Endothelial cell of umbilical vein (primary cell): ENCODE measurements at regions not wholly inside any gene's neighbourhood (a gene's known extent, or its start where the extent isn't known, plus 50 kb on each side); places are given as distances from the start of the nearest gene placed in this dataset.

Experiments
- BruUV-seq: library from RNA; stranded (reverse); fragments of 400-500 nt; replicated peaks from 2 replicates; lab custom pipeline; 2021; lab: Mats Ljungman, UMichigan
- CTCF ChIA-PET: fragments of 300-600, 350-600 bp; sonication (Branson Sonifier 250); formaldehyde crosslinking; loops from one replicate; lab custom pipeline; 2021; ENCODE audit warnings: antibody characterized with exemption, inconsistent platforms; lab: Charles Lee
- POLR2A ChIA-PET: fragments of 300-600, 350-600 bp; sonication (Branson Sonifier 250); formaldehyde crosslinking; loops from one replicate; lab custom pipeline; 2021; ENCODE audit warnings: antibody characterized with exemption, inconsistent platforms; lab: Charles Lee
- DNase-seq: peaks from one replicate; pipeline ENCODE4 v3.0.0-alpha.2; 2011; ENCODE audit warnings: low read depth, low spot score
- FAIRE-seq: peaks from 2 replicates; lab custom pipeline; 2011; peaks lifted over from hg19 to GRCh38; lab: Jason Lieb, UNC
- H2AFZ ChIP-seq: 2 replicates; pipeline ENCODE4 v1.6.0; 2012; ENCODE audit warnings: low read depth, low read length, control low read depth, inconsistent platforms
- H3K27ac ChIP-seq: 2 replicates; pipeline ENCODE4 v1.5.1; 2011; ENCODE audit warnings: low read depth, mild to moderate bottlenecking, control low read depth, low read length, moderate library complexity; ENCODE audit not compliant: insufficient read depth
- H3K27me3 ChIP-seq, 2 experiments: 2 replicates each; pipeline versions ENCODE4 v1.6.0 to v1.6.1; 2011; ENCODE audit warnings: low read length in 2 of 2, mixed read lengths in 1 of 2; ENCODE audit not compliant: control insufficient read depth in 2 of 2, insufficient read depth in 2 of 2
- H3K36me3 ChIP-seq, 2 experiments: 2 replicates in 1 of 2; 3 replicates in 1 of 2; pipeline ENCODE4 v1.5.1; 2011; ENCODE audit warnings: low read length in 2 of 2, mild to moderate bottlenecking in 1 of 2, moderate library complexity in 1 of 2; ENCODE audit not compliant: control insufficient read depth in 2 of 2, insufficient read depth in 2 of 2; ENCODE audit errors: extremely low read depth in 1 of 2
- H3K4me1 ChIP-seq: 3 replicates; pipeline ENCODE4 v1.5.1; 2011; ENCODE audit warnings: mild to moderate bottlenecking, low read length; ENCODE audit not compliant: control insufficient read depth, insufficient read depth; ENCODE audit errors: extremely low read depth
- H3K4me2 ChIP-seq: 2 replicates; pipeline ENCODE4 v1.6.1; 2011; ENCODE audit warnings: low read length, control low read depth, mixed read lengths; ENCODE audit not compliant: insufficient read depth
- H3K4me3 ChIP-seq, 3 experiments: fragments of 200-600 bp in 1 of 3; sonication (generic), shearing (Covaris generic) in 1 of 3; replicated peaks in 1 of 3; 2 replicates each; pipeline ENCODE4 v1.5.1; 2011 to 2016; ENCODE audit warnings: control low read depth in 3 of 3, low read length in 3 of 3, mild to moderate bottlenecking in 2 of 3, inconsistent platforms in 1 of 3, low read depth in 1 of 3, moderate library complexity in 1 of 3; ENCODE audit not compliant: insufficient read depth in 1 of 3
- H3K79me2 ChIP-seq: 2 replicates; pipeline ENCODE4 v1.6.0; 2012; ENCODE audit warnings: low read length, inconsistent platforms; ENCODE audit not compliant: control insufficient read depth, insufficient read depth
- H3K9ac ChIP-seq: replicated peaks from 2 replicates; pipeline ENCODE3; 2011; ENCODE audit warnings: low read length, control low read depth; ENCODE audit not compliant: insufficient read depth; ENCODE audit errors: extremely low read depth
- H3K9me1 ChIP-seq: replicated peaks from 3 replicates; pipeline ENCODE4 v1.6.0; 2011; ENCODE audit warnings: mild to moderate bottlenecking, low read length; ENCODE audit not compliant: control insufficient read depth, insufficient read depth; ENCODE audit errors: extremely low read depth
- H3K9me3 ChIP-seq: replicated peaks from 2 replicates; pipeline ENCODE4 v1.5.1; 2012; ENCODE audit warnings: low read length, inconsistent platforms; ENCODE audit not compliant: control insufficient read depth, insufficient read depth
- H4K20me1 ChIP-seq: replicated peaks from 2 replicates; pipeline ENCODE3; 2011; ENCODE audit warnings: mild to moderate bottlenecking, low read length; ENCODE audit not compliant: control insufficient read depth, insufficient read depth; ENCODE audit errors: extremely low read depth
- EZH2 ChIP-seq: IDR thresholded peaks from 2 replicates; pipeline ENCODE4 v1.6.1; 2012; ENCODE audit warnings: borderline replicate concordance, low read depth, mild to moderate bottlenecking, moderate library complexity, low read length, inconsistent platforms; ENCODE audit not compliant: severe bottlenecking
- FOS ChIP-seq: IDR thresholded peaks from 2 replicates; pipeline ENCODE4 v1.6.1; 2011; ENCODE audit warnings: mild to moderate bottlenecking, low read length, moderate library complexity, borderline replicate concordance; ENCODE audit not compliant: insufficient read depth
- GATA2 ChIP-seq: IDR thresholded peaks from 2 replicates; pipeline ENCODE4 v1.7.0; 2011; ENCODE audit warnings: low read depth, mild to moderate bottlenecking, moderate library complexity, mixed read lengths, low read length; ENCODE audit not compliant: insufficient read length, insufficient read depth
- JUN ChIP-seq: IDR thresholded peaks from 2 replicates; pipeline ENCODE4 v1.6.1; 2011; ENCODE audit warnings: borderline replicate concordance, low read depth; ENCODE audit not compliant: insufficient read length, insufficient read depth
- MYC ChIP-seq: IDR thresholded peaks from one replicate; pipeline ENCODE4 v1.6.1; 2011; ENCODE audit warnings: mild to moderate bottlenecking, low read depth, low read length
- POLR2A ChIP-seq: IDR thresholded peaks from 2 replicates; pipeline ENCODE4 v1.6.1; 2012; ENCODE audit warnings: low read depth, mild to moderate bottlenecking, control low read depth, low read length
- POLR2AphosphoS5 ChIP-seq: IDR thresholded peaks from 2 replicates; pipeline ENCODE4 v1.6.1; 2012; ENCODE audit warnings: low read depth, mild to moderate bottlenecking, control low read depth, low read length, moderate library complexity; ENCODE audit not compliant: insufficient read depth
- dilution Hi-C: fragments of 300-500 bp; cut with MboI; formaldehyde crosslinking; loops from one replicate; pipeline ENCODE4 v1.15.0; 2019; ENCODE audit warnings: low sequenced_read_pairs; ENCODE audit not compliant: extremely low pct_ligation_motif_present
- intact Hi-C: fragments of 100-400 bp; cut with micrococcal nuclease; formaldehyde crosslinking; loops from one replicate; pipeline ENCODE4 v1.10.0; 2022
- TF ChIP-seq, protein P1 (sequence below), 2 donors: IDR thresholded peaks; 1 replicate in 1 of 2; 2 replicates in 1 of 2; pipeline ENCODE4 v1.5.1; 2011; ENCODE audit warnings: low read length in 2 of 2, mild to moderate bottlenecking in 2 of 2, moderate library complexity in 2 of 2, control low read depth in 1 of 2, inconsistent platforms in 1 of 2, low read depth in 1 of 2; ENCODE audit not compliant: insufficient read depth in 1 of 2; ENCODE audit errors: extremely low read depth in 1 of 2
- TF ChIP-seq, protein P2 (sequence below): IDR thresholded peaks from 2 replicates; pipeline ENCODE4 v1.6.1; 2011; ENCODE audit not compliant: insufficient read depth, insufficient read length

DNA sequence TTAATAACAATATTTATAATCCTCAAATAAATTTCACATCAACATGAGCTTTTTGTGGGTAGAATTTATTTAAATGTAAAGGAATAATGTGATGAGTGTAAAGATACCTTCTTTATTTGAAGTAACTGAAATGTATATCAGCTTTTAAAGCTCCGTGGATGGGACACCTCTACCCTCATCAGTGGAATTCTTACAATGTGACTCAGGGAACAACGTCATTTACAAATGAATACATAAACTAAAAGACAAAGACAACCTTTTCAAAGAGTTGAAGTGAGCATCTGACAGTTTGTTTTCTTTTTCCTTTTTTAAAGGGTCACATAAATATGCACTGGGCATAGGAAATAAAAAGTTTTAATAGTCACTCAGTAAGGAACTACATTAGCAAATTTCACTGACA is 1127.0 kb upstream of the CRIM1 start:
- H3K4me2 ChIP-seq: no peak overlapping the region
- BruUV-seq: no TSS peak
- ChIA-PET POLR2A (no interaction called here), CTCF (no interaction called here)
- no peak overlapping the region for H2AFZ ChIP-seq
- intact Hi-C loops (no loop called here), dilution Hi-C loops (no loop called here)
- no peaks in the 10 kb centered on the region for H3K9me3 ChIP-seq
- no peak overlapping the region for H3K9ac ChIP-seq
- DNase-seq (no peak), FAIRE-seq (no peak)
- no peaks in the 10 kb centered on the region for H4K20me1 ChIP-seq
- no peaks in the 10 kb centered on the region for H3K79me2 ChIP-seq
- no peaks in the 10 kb centered on the region for H3K4me1 ChIP-seq
- no peak overlapping the region for H3K27ac ChIP-seq
- no peaks in the 10 kb centered on the region for H3K36me3 ChIP-seq
- H3K27me3 ChIP-seq: no peaks in the 10 kb centered on the region
- no peaks in the 10 kb centered on the region for H3K9me1 ChIP-seq
- no peak for TF ChIP-seq EZH2
- no peak for TF ChIP-seq FOS
- no peak for TF ChIP-seq JUN
- TF ChIP-seq MYC: no peak
- no peak overlapping the region for H3K4me3 ChIP-seq

DNA sequence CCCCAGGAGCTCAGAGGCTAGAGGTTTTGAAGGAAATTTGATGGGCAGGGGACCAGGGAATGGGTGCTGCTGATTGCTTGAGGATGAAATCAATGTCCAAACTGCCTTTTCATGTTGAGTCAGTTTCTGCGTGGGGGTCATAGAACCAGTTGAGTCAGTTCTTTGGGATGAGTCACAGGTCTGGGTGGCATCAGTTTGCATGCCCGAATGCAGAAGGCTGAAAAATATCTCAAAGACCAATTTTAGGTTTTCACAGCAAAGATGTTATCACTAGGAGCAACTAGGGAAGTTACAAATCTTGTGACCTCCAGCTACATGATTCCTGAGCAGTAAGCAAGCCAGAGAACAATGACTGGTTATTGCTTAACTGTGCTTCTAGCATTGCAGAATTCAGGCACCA is 1135.1 kb upstream of the CRIM1 start:
- H3K27ac ChIP-seq: no peak overlapping the region
- FAIRE-seq (no peak), DNase-seq (no peak)
- H3K36me3 ChIP-seq: no peaks in the 10 kb centered on the region
- ChIA-PET CTCF (no interaction called here), POLR2A (no interaction called here)
- dilution Hi-C loops: no loop called here
- H3K9me1 ChIP-seq: no peaks in the 10 kb centered on the region
- H2AFZ ChIP-seq: no peak overlapping the region
- no peaks in the 10 kb centered on the region for H3K27me3 ChIP-seq
- H3K9me3 ChIP-seq: peaks cover 5% of the 10 kb centered on the region
- no peaks in the 10 kb centered on the region for H3K79me2 ChIP-seq
- no peaks in the 10 kb centered on the region for H4K20me1 ChIP-seq
- BruUV-seq: no TSS peak
- intact Hi-C loops: no loop called here
- H3K4me3 ChIP-seq: no peak overlapping the region
- no peaks in the 10 kb centered on the region for H3K4me1 ChIP-seq
- H3K4me2 ChIP-seq: no peak overlapping the region
- no peak overlapping the region for H3K9ac ChIP-seq
- TF ChIP-seq EZH2 (no peak), POLR2AphosphoS5 (no peak), FOS (no peak), GATA2 (no peak), MYC (no peak), POLR2A (no peak), JUN (no peak)
- TF ChIP-seq, protein P1, sequence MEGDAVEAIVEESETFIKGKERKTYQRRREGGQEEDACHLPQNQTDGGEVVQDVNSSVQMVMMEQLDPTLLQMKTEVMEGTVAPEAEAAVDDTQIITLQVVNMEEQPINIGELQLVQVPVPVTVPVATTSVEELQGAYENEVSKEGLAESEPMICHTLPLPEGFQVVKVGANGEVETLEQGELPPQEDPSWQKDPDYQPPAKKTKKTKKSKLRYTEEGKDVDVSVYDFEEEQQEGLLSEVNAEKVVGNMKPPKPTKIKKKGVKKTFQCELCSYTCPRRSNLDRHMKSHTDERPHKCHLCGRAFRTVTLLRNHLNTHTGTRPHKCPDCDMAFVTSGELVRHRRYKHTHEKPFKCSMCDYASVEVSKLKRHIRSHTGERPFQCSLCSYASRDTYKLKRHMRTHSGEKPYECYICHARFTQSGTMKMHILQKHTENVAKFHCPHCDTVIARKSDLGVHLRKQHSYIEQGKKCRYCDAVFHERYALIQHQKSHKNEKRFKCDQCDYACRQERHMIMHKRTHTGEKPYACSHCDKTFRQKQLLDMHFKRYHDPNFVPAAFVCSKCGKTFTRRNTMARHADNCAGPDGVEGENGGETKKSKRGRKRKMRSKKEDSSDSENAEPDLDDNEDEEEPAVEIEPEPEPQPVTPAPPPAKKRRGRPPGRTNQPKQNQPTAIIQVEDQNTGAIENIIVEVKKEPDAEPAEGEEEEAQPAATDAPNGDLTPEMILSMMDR (IDR thresholded peaks at IDR 0.05; ENCODE audit: extremely low read depth in 1 of 2, insufficient read depth in 1 of 2, low read depth in 1 of 2, low read length in 2 of 2): no peak
- TF ChIP-seq, protein P2, sequence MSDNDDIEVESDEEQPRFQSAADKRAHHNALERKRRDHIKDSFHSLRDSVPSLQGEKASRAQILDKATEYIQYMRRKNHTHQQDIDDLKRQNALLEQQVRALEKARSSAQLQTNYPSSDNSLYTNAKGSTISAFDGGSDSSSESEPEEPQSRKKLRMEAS: no peak
